AML-193 (cell line): ENCODE measurements at regions not wholly inside any gene's neighbourhood (a gene's known extent, or its start where the extent isn't known, plus 50 kb on each side); places are given as distances from the start of the nearest gene placed in this dataset.

Source experiments
- DNase-seq, 2 experiments: peaks; one replicate each; lab custom pipeline; 2025; lab: John Stamatoyannopoulos, UW

- no peak for DNase-seq
These were observed 150.4 kb upstream of the GGTLC1 start for GRCh38 chr20:24138951-24139350.

- no peak for DNase-seq
These were observed 149.7 kb upstream of the GGTLC1 start for GRCh38 chr20:24138196-24138857.

DNA sequence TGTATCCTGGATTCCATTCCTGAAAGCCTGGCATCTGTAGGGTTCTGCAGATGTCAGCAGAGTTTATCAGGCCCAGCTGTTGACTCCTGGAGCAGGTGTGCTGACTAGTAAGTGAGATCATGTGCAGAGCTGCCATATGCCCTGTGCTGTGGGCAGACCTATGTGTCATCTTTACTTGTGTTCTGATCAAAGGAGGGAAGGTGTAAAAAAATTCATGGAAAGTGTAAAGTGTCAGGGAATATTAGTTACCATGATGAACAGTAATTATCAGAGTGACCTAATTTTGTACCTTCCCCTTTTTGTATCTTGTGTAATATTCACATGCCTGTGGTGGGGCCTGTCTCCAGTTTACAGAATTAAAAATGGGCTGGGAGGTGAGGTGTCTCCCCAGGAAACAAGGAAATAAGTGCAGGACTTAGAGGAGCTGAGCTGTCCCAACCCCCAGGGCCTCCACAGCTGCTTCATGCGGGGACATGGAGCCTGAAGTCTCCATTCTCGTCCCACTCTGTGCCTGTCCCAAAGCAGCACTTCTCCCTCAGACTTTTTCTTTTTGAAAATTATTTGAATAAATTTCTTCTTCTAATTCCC lies 148.2 kb upstream of the GGTLC1 start:
- peak in 1 of 2 experiments; percentile 14 for DNase-seq

DNA sequence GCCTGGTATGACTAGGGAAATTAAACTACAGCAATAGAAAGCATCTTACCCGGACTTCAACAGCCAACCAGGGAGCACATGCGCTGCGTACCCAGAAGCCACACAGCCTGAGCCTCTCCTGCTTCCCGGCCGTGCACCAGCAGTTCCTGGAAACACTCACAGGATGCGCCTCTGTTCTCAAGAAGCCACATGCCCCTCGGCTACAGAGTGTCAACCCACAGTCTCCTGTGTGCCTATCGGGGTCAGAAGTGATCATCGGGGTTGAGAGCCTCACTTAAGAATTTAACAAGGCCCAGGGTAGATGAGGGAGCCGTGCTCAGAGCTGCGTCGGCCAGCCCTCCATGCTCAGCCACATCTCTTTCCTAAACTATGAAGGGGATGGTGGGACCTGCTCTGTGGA lies 147.2 kb upstream of the GGTLC1 start:
- DNase-seq = no peak

- DNase-seq = no peak
These were observed 146.4 kb upstream of the GGTLC1 start for GRCh38 chr20:24134930-24135329.

- no peak for DNase-seq
These were observed 145.7 kb upstream of the GGTLC1 start for GRCh38 chr20:24134284-24134683.

DNA sequence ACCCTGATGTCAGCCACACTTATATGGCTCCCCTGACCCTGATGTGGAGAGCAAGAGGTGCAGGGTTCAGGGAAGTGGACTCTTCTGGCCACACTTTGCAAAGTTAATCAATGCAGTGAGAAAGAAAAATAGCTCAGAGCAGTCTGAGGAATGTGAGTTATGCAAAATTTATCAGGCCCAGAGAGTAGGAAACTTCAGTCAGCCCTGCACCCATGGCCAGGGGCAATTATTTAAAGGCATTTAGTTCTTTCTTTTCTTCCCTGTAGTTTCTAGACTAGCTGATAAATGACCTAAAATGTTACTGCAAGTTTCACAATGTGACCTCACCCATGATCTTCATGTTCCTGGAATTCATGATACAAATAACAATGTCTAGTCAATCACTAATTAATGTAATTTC lies 143.7 kb upstream of the GGTLC1 start:
- no peak for DNase-seq

DNA sequence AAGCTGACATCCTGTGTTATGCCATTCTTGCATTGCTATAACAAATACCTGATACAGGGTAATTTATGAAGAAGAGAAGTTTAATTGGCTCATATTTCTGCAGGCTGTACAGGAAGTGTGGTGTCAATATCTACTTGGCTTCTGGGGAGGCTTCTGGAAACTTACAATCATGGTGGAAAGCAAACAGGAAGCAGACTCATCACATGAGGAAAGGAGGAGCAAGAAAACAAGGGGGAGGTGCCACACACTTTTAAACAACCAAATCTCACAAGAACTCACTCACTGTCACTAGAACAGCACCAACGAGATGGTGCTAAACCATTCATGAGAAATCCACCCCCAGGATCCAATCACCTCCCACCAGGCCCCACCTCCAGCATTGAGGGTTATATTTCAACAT lies 143.1 kb upstream of the GGTLC1 start:
- DNase-seq = no peak

- DNase-seq = no peak
These were observed 142.7 kb upstream of the GGTLC1 start for GRCh38 chr20:24131281-24131680.

GRCh38 chr20:24129641-24130040 lies 141.1 kb upstream of the GGTLC1 start:
- no peak for DNase-seq

DNA sequence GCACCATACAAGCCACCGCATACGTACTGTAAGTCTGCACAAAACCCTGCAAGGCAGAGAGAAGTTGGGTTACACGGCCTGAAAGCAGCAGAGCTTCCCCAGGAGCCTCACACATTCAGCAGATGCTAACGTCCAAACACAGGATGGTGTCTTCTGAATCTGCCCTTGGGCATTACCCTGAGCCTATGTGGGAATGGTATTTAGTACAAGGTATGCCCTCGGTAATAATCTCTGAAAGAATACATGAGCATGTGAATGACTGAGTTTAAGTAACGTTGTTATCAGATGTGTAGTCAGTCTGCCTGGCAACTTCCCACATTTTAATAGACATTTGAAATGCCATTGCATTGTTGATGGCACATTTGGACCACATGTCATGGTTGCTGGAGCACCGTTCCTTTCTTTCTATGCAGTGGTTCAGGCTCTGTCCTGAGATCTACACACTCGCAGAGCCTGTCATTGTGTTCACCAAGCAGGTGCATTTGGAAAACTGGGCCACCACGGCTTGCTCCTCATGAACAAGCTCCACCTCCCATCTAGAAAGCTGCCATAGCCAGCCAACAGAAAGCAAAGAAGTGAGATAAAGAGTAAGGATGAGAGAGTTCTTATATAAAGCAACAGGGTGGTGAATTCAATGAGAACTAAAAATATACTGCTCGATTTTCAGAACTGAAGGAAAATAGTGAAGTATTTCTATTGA lies 136.5 kb upstream of the GGTLC1 start:
- no peak for DNase-seq

GRCh38 chr20:24124003-24124402 lies 135.4 kb upstream of the GGTLC1 start:
- DNase-seq = no peak

GRCh38 chr20:24118441-24119175 lies 130.0 kb upstream of the GGTLC1 start:
- DNase-seq = no peak

- no peak for DNase-seq
These were observed 129.5 kb upstream of the GGTLC1 start for GRCh38 chr20:24118034-24118433.

DNA sequence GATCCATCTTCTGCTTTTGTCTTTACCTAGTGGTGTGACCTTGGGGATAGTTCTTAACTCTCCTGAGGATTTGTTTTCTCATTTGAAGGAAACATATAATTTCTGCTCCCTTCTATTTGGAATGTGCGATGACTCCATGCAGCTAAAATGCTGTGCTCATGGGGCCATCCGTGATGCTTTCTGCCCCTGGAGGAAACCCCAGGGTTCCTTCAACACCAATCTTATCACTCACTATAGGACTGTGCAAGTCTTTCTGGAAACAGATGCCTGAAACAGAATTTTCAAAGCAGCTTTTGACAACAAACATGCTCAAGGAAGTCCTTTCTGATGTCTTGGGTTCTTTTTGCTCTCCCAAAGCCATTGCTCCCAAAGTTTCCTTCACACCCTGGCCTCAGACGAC lies 128.8 kb upstream of the GGTLC1 start:
- no peak for DNase-seq

DNA sequence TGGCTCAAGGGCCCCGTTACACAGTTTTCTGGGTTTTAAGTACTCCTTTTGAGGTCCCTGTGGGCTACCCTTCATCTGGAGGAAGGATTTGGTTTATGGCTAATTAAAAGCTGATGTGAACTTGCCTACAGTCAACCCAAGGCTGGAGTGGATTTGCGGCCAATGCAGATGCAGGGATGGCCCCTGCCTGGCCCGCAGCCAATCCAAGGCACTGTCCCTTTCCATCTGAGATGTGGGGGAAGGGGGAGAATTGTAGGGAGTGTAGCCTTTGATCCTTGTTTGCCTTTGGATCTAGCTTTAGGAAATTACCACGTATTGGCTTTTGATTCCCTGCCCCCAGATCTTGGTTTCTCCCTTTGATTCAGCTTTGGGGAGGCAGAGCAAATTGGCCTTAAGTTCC lies 128.0 kb upstream of the GGTLC1 start:
- no peak for DNase-seq

GRCh38 chr20:24112360-24112759 lies 123.8 kb upstream of the GGTLC1 start:
- DNase-seq = no peak

DNA sequence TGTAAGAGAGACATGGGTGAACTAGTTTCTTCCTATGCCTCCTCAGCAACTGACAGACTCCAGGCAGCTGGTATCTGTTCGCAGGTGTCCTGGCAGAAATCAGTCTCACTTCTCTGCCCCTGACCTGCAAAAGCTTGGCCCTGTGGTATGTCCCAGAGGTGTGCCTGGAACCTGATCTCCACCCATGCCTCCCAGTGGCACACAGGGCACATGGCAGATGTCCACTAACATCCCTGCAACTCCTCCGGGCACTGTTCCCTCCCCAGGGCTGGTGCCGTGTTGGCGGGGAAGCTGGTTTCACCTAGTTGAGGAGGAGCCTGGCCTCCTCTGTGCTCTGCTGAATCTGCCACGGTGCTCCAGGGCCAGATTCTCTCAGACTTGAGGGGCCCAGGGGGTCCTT lies 123.3 kb upstream of the GGTLC1 start:
- DNase-seq = no peak

GRCh38 chr20:24109537-24109936 lies 121.0 kb upstream of the GGTLC1 start:
- DNase-seq = no peak

DNA sequence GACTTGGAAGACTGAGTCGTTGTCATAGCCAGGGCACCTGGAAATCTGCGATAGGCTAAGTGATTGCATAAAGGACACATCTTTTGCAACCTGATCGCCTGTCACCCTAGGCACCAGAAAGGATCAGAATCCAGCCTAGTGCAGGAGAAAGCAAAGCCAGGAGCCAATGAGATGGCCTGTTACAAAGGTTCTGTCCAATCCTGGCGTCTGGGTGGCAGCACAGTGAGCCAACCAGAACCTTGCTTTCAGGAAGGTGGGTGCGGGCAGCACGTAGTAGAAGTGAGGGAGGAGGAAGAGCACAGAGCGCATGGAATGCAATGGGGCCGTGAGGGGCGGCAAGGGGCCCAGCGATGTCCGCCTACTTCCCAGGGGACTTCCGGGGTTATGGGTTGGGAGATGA lies 120.4 kb upstream of the GGTLC1 start:
- no peak for DNase-seq

DNA sequence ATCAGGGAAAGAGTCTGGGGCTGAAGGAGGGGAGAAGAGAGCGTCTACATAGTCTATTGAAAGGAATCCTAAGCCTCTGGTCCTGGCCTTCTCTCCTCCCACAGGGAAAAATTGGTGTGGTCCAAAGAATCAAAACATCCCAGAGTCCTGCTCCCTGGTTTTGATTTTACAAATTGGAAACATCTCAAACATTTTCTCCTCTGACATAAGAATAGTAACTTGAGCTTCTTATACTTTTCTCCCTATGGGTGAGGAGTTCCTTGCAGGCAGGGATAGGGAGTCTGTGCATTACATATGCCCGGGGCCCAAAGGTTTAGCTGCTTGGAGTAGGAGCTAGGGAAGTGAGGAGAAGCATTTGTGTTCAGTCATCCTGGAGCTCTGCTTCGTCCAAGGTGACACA lies 120.0 kb upstream of the GGTLC1 start:
- no peak for DNase-seq

- DNase-seq = no peak
These were observed 118.3 kb upstream of the GGTLC1 start for GRCh38 chr20:24106801-24107445.
